ENCODE measurements at regions not wholly inside any gene's neighbourhood (a gene's known extent, or its start where the extent isn't known, plus 50 kb on each side); places are given as distances from the start of the nearest gene placed in this dataset.

- H3K36me3 Mint-ChIP-seq (ENCODE audit: insufficient read depth in 2 of 2): peaks cover 0 to 3% of the 10 kb centered on the region in 2 donors
- DNase-seq (no peak), ATAC-seq (replicated peaks in 1 of 2) (no peak)
- no peaks in the 10 kb centered on the region for H3K4me1 Mint-ChIP-seq (ENCODE audit: low read depth)
- no peak overlapping the region for H3K27ac Mint-ChIP-seq
- H3K9me3 Mint-ChIP-seq: peaks cover 1 to 4% of the 10 kb centered on the region in 2 donors
- no peaks in the 10 kb centered on the region for H3K27me3 Mint-ChIP-seq (ENCODE audit: low read depth)
- no peak overlapping the region for H3K4me3 Mint-ChIP-seq
Observed at GRCh38 chr16:72677662-72678447, 370.1 kb downstream of the ZFHX3 start.

- no peaks in the 10 kb centered on the region for H3K4me1 Mint-ChIP-seq (ENCODE audit: low read depth)
- H3K27ac Mint-ChIP-seq: no peak overlapping the region
- DNase-seq: no peak
- peaks cover 6 to 12% of the 10 kb centered on the region in 2 donors for H3K9me3 Mint-ChIP-seq
- H3K27me3 Mint-ChIP-seq (ENCODE audit: low read depth): no peaks in the 10 kb centered on the region
- H3K36me3 Mint-ChIP-seq (ENCODE audit: insufficient read depth in 2 of 2): peaks cover 6 to 9% of the 10 kb centered on the region in 2 donors
- no peak for ATAC-seq (replicated peaks in 1 of 2)
- H3K4me3 Mint-ChIP-seq: no peak overlapping the region
Observed at GRCh38 chr16:72673118-72673517, 374.8 kb downstream of the ZFHX3 start.

GRCh38 chr16:72666267-72666666 is 381.7 kb downstream of the ZFHX3 start:
- Mint-ChIP-seq H3K4me1 (ENCODE audit: low read depth) (no peaks in the 10 kb centered on the region), H3K27me3 (ENCODE audit: low read depth) (no peaks in the 10 kb centered on the region), H3K9me3 (no peaks in the 10 kb centered on the region), H3K27ac (no peak overlapping the region), H3K36me3 (ENCODE audit: insufficient read depth in 2 of 2) (peaks cover 3 to 5% of the 10 kb centered on the region in 2 donors), H3K4me3 (no peak overlapping the region)
- DNase-seq (no peak), ATAC-seq (replicated peaks in 1 of 2) (no peak)

- DNase-seq (no peak), ATAC-seq (replicated peaks in 1 of 2) (no peak)
- Mint-ChIP-seq H3K36me3 (ENCODE audit: insufficient read depth in 2 of 2) (peaks cover 3 to 5% of the 10 kb centered on the region in 2 donors), H3K27ac (peak overlapping the region; percentile 95), H3K9me3 (no peaks in the 10 kb centered on the region), H3K4me3 (peak overlapping the region; percentile 99 to 100), H3K4me1 (ENCODE audit: low read depth) (no peaks in the 10 kb centered on the region), H3K27me3 (ENCODE audit: low read depth) (no peaks in the 10 kb centered on the region)
Observed at GRCh38 chr16:72665701-72666100, 382.2 kb downstream of the ZFHX3 start.

GRCh38 chr16:72664509-72665408 is 383.2 kb downstream of the ZFHX3 start:
- no peaks in the 10 kb centered on the region for H3K27me3 Mint-ChIP-seq (ENCODE audit: low read depth)

GRCh38 chr16:72664056-72664508 is 383.8 kb downstream of the ZFHX3 start:
- peak overlapping the region; percentile 99 to 100 for H3K4me3 Mint-ChIP-seq
- DNase-seq (no peak), ATAC-seq (replicated peaks in 1 of 2) (no peak)
- H3K27ac Mint-ChIP-seq: peak overlapping the region; percentile 95
- H3K9me3 Mint-ChIP-seq: no peaks in the 10 kb centered on the region
- H3K27me3 Mint-ChIP-seq (ENCODE audit: low read depth): no peaks in the 10 kb centered on the region
- H3K36me3 Mint-ChIP-seq (ENCODE audit: insufficient read depth in 2 of 2): peaks cover 3 to 5% of the 10 kb centered on the region in 2 donors
- peaks cover 5% of the 10 kb centered on the region for H3K4me1 Mint-ChIP-seq (ENCODE audit: low read depth)

More at GRCh38 chr16:72664509-72665408, 383.2 kb downstream of the ZFHX3 start:
- ATAC-seq (replicated peaks in 1 of 2) (peak; percentile 100), DNase-seq (peak; percentile 94 to 97)
- Mint-ChIP-seq H3K36me3 (ENCODE audit: insufficient read depth in 2 of 2) (peaks cover 3 to 5% of the 10 kb centered on the region in 2 donors), H3K27ac (peak overlapping the region; percentile 95), H3K4me1 (ENCODE audit: low read depth) (no peaks in the 10 kb centered on the region), H3K4me3 (peak overlapping the region; percentile 99 to 100), H3K9me3 (no peaks in the 10 kb centered on the region)

GRCh38 chr16:72658888-72659717 is 388.8 kb downstream of the ZFHX3 start:
- ATAC-seq (replicated peaks in 1 of 2) (no peak), DNase-seq (no peak)
- H3K9me3 Mint-ChIP-seq: no peaks in the 10 kb centered on the region
- no peak overlapping the region for H3K4me3 Mint-ChIP-seq
- no peaks in the 10 kb centered on the region for H3K27me3 Mint-ChIP-seq (ENCODE audit: low read depth)
- H3K27ac Mint-ChIP-seq: no peak overlapping the region
- H3K36me3 Mint-ChIP-seq (ENCODE audit: insufficient read depth in 2 of 2): peaks cover 0 to 2% of the 10 kb centered on the region in 2 donors
- H3K4me1 Mint-ChIP-seq (ENCODE audit: low read depth): peaks cover 20% of the 10 kb centered on the region

GRCh38 chr16:72657791-72658190 is 390.1 kb downstream of the ZFHX3 start:
- ATAC-seq (replicated peaks in 1 of 2) (no peak), DNase-seq (no peak)
- H3K9me3 Mint-ChIP-seq: no peaks in the 10 kb centered on the region
- H3K36me3 Mint-ChIP-seq (ENCODE audit: insufficient read depth in 2 of 2): peaks cover 0 to 2% of the 10 kb centered on the region in 2 donors
- H3K4me3 Mint-ChIP-seq: no peak overlapping the region
- H3K27ac Mint-ChIP-seq: no peak overlapping the region
- no peaks in the 10 kb centered on the region for H3K27me3 Mint-ChIP-seq (ENCODE audit: low read depth)
- peaks cover 20% of the 10 kb centered on the region for H3K4me1 Mint-ChIP-seq (ENCODE audit: low read depth)

- H3K4me3 Mint-ChIP-seq: no peak overlapping the region
Observed at GRCh38 chr16:72657164-72657563, 390.8 kb downstream of the ZFHX3 start.

GRCh38 chr16:72654535-72654934 is 393.4 kb downstream of the ZFHX3 start:
- Mint-ChIP-seq H3K9me3 (peaks cover 2% of the 10 kb centered on the region in 2 donors), H3K27ac (no peak overlapping the region), H3K36me3 (ENCODE audit: insufficient read depth in 2 of 2) (peaks cover 2 to 6% of the 10 kb centered on the region in 2 donors), H3K27me3 (ENCODE audit: low read depth) (no peaks in the 10 kb centered on the region), H3K4me3 (no peak overlapping the region), H3K4me1 (ENCODE audit: low read depth) (peaks cover 20% of the 10 kb centered on the region)
- ATAC-seq (replicated peaks in 1 of 2) (no peak), DNase-seq (no peak)

More at GRCh38 chr16:72657164-72657563, 390.8 kb downstream of the ZFHX3 start:
- Mint-ChIP-seq H3K27ac (no peak overlapping the region), H3K36me3 (ENCODE audit: insufficient read depth in 2 of 2) (peaks cover 2 to 3% of the 10 kb centered on the region in 2 donors), H3K4me1 (ENCODE audit: low read depth) (peaks cover 20% of the 10 kb centered on the region), H3K27me3 (ENCODE audit: low read depth) (no peaks in the 10 kb centered on the region), H3K9me3 (no peaks in the 10 kb centered on the region)
- ATAC-seq (replicated peaks in 1 of 2) (no peak), DNase-seq (no peak)

GRCh38 chr16:72649254-72649944 is 398.5 kb downstream of the ZFHX3 start:
- no peaks in the 10 kb centered on the region for H3K27me3 Mint-ChIP-seq (ENCODE audit: low read depth)
- H3K27ac Mint-ChIP-seq: no peak overlapping the region
- DNase-seq: no peak
- no peaks in the 10 kb centered on the region for H3K4me1 Mint-ChIP-seq (ENCODE audit: low read depth)
- no peak for ATAC-seq (replicated peaks in 1 of 2)
- peaks cover 2% of the 10 kb centered on the region in 2 donors for H3K9me3 Mint-ChIP-seq
- no peak overlapping the region for H3K4me3 Mint-ChIP-seq
- peaks cover 2 to 6% of the 10 kb centered on the region in 2 donors for H3K36me3 Mint-ChIP-seq (ENCODE audit: insufficient read depth in 2 of 2)

GRCh38 chr16:72646615-72647014 is 401.3 kb downstream of the ZFHX3 start:
- H3K4me1 Mint-ChIP-seq (ENCODE audit: low read depth): no peaks in the 10 kb centered on the region
- no peak overlapping the region for H3K27ac Mint-ChIP-seq
- no peaks in the 10 kb centered on the region for H3K27me3 Mint-ChIP-seq (ENCODE audit: low read depth)
- no peaks in the 10 kb centered on the region for H3K36me3 Mint-ChIP-seq (ENCODE audit: insufficient read depth in 2 of 2)
- ATAC-seq (replicated peaks in 1 of 2) (no peak), DNase-seq (no peak)
- H3K4me3 Mint-ChIP-seq: no peak overlapping the region
- peaks cover 0 to 1% of the 10 kb centered on the region in 2 donors for H3K9me3 Mint-ChIP-seq

All from activated T-cell treated with anti-CD3 and anti-CD28 coated beads, Interleukin-2, amount 50 U/mL, for 72 hours (primary cell).